ENCODE measurements at regions not wholly inside any gene's neighbourhood (a gene's known extent, or its start where the extent isn't known, plus 50 kb on each side); places are given as distances from the start of the nearest gene placed in this dataset.
"Not testable (repeated sequence)": the region's sequence is repeated elsewhere in the genome, so short reads cannot be mapped to it uniquely, and the experiment has no call there.

DNA sequence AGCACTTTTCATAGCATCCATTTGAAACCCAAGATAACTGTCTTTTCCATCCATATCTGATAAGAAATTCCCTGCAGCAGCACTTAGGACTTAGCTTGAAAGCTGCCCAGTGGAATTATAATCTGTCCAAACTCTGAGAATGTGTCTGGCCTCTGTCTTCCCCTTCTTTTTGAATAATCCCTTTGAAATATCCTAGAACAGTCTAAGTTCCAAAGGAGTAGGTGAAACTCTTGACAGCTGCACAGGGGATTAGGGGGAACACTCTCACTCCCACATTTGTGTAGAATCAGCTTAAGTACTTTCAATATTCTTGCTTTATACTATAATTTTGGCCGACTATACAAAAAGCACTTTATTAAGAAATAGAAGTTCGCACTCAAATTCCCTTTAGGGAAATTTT is 157.7 kb downstream of the PAPSS1 start:
- DNase-seq, result no peak

- no peak for DNase-seq
Measured at GRCh38 chr4:107561481-107561880, 158.6 kb downstream of the PAPSS1 start.

- no peak for DNase-seq
Measured at GRCh38 chr4:107559653-107560052, 160.4 kb downstream of the PAPSS1 start.

DNA sequence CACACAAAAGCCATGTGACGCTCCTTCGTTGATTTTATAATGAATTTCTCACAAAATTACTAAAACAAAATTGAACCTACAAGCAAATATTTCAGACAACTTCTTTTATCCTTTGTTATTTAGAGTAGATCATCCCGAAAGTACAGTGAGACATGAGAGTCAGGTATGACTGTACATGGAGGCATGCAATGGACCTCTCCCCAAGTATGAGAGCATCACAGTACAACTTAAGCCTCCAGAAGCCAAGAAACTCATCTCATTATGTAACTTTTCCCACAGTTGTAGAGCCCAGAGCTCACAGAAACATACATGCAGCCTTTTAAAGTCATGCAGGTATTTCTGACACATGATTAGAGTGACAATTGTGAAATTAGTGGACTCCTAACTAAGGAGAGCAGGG is 167.7 kb downstream of the PAPSS1 start:
- no peak for DNase-seq

GRCh38 chr4:107548211-107548905 is 171.7 kb downstream of the PAPSS1 start:
- no peak for DNase-seq

DNA sequence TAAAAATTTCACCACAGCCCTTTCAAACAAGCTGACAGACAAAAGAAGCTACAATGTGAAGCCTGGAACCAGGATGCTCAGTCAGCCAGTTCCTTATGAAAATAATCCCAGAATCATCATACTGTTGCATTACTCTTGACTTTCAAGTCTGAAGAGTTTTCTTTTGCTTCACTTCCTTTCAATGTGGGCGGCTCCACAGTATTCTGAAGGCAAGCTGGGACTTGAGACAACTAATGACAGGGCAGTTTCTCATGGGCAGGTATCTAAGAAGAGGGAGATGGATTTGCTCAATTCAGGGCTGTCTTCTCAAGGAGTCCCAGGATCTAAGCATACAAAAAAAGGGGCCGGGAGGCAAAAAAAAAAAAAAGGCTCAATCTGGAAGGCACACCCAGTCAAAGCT is 173.4 kb downstream of the PAPSS1 start:
- no peak for DNase-seq

DNA sequence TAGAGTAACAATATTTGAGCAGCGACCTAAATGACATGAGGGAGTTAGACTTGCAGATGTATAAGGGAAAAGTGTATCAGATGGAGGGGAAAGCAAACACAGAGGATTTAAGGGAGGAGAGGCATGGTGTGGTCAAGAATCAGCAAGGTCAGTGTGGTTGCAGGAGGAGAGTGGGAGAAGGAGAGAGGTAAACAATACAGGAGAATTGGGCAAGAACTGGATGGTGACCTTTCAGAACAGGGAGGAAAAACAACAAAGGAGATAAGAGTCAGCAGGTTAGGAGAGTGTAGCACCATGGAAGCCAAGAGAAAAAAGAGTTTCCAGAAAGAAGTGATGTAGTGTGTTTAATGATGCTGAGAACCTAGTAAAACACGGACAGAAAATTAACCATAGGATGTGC is 178.5 kb downstream of the PAPSS1 start:
- DNase-seq, result no peak

- no peak for DNase-seq
Measured at GRCh38 chr4:107531927-107532326, 188.1 kb downstream of the PAPSS1 start.

DNA sequence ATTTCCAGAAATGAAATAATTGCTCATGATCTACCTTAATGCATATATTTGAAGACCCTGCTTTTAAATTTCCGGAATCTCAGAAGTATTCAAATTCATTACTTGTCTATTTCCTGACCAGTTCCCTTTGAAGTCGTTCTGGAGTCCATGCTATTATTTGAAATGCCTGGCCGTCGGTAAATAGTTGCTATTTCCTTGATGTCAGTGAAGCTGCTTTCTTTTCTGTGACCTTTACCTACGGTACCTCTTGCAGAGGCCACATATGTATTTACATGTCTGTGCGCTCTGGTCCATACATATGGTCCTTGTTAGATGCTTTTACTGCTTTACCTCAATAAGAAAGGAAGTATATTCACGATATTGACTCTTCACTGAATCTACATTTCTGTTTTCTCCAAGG is 199.7 kb downstream of the PAPSS1 start:
- no peak for DNase-seq

GRCh38 chr4:107519053-107519452 is 201.0 kb downstream of the PAPSS1 start:
- peak in 1 of 5 experiments; percentile 50 for DNase-seq

GRCh38 chr4:107518076-107518475 is 202.0 kb downstream of the PAPSS1 start:
- DNase-seq, result no peak

- no peak for DNase-seq
Measured at GRCh38 chr4:107512549-107512948, 207.5 kb downstream of the PAPSS1 start.

- DNase-seq, result no peak
Measured at GRCh38 chr4:107509615-107510014, 210.4 kb downstream of the PAPSS1 start.

DNA sequence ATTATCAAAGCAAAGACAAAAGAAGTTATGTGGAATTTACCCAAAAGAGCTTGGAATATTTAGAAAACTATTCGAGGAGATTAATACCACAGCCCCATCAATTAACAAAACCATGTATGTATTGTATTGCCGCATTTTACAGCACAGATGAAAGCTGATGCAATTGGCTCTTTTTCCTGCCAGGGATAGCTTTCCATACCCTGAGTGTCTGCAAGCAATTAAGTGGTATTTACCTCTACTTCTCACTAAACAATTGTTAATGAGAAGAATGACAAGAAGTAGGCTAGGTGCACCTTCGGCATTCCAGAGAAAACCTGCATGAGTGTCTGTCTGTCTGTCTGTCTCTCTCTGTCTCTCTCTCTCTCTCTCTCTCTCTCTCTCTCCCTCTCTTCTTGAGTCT is 219.5 kb downstream of the PAPSS1 start:
- DNase-seq, result no peak

GRCh38 chr4:107497054-107497453 is 223.0 kb downstream of the PAPSS1 start:
- DNase-seq, result peak in 1 of 5 experiments; percentile 94

DNA sequence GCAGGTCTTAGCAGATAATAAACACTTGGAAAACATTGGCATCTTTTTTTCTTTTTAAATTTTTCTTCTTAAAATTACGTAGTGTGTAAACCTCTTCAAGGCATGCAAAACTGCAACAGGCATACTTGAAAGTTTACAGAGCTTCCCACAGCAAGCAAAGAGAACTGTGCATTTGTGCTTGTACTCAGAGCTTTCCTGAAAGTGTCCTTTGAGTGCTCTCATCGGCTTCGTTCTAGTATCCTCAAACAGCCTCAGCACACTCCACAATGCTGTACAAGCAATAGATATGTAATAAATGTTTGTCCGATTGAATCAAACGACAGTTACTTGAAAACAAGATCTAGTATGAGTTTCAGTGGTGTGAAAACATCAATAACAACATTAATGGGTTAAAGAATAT is 227.5 kb downstream of the PAPSS1 start:
- no peak for DNase-seq

GRCh38 chr4:107490116-107490515 is 229.9 kb downstream of the PAPSS1 start:
- no peak for DNase-seq

- not testable (repeated sequence) for DNase-seq
Measured at GRCh38 chr4:107483621-107484020, 236.4 kb downstream of the PAPSS1 start.

DNA sequence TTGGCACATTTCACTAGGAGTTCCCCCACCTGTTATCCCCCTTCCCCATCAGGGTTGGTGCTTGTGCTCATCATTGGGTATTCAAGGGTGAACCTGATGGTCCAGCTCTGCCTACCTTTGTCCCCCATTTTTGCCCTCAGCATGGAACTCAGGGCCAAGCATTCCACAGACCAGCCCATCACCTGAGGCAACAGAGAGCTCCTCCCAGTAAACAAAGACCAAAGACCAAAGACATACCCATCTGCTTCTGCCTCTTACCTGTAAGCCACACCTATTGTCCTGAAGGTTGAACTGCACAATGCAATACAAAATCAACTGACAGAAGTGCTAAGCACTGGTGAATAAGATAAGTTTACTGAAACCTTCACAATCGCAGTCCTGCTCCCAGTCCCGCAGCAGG is 237.5 kb downstream of the PAPSS1 start:
- no peak for DNase-seq

DNA sequence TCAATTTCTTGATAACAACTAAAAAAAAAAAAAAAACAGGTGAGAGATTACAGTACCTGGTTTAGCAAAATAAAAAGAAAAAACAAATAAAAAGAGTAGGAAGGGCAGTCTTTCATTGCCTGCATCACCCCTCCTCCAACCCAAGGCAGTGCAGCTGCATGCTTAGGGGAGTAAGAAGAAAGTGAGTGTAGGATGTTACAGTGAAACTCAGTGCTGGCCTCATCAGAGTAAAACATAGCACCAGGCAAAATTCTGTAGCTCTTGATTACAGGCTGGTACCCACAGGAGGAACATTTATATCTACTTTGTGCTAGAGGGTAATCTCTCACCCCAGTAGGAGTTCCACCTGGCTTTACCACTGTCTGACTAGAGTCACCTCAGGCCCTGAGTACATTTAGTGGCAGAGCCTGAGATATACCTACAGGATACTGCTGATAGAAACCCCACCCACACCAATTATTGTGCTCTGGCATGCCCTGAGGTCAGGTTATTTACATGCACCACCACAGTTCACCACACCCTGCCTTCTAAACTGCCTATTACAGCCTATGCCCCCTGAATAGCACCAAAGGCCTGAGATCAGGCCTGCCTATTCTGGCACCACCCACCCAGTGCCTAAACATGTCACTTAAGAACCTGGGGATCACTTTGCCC is 241.6 kb downstream of the PAPSS1 start:
- peak in 1 of 5 experiments; percentile 39 for DNase-seq

DNA sequence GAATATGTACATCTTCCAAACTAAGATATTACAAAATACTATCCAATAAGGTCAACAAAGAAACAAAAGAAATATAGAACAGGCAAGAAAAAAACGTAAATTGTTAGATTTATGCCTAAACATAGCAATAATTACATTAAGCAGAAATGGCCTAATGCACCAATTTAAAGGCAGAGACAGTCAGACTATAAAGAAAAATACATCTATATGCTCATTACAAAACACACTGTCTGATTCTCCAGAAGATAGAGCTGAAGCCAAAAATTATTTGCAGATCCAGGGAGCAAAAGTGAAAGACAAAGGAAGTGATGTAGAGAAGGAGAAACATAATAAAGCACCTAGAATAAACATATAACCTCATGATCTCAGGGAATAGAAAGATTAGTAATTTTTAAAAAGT is 246.9 kb downstream of the PAPSS1 start:
- DNase-seq, result no peak

DNA sequence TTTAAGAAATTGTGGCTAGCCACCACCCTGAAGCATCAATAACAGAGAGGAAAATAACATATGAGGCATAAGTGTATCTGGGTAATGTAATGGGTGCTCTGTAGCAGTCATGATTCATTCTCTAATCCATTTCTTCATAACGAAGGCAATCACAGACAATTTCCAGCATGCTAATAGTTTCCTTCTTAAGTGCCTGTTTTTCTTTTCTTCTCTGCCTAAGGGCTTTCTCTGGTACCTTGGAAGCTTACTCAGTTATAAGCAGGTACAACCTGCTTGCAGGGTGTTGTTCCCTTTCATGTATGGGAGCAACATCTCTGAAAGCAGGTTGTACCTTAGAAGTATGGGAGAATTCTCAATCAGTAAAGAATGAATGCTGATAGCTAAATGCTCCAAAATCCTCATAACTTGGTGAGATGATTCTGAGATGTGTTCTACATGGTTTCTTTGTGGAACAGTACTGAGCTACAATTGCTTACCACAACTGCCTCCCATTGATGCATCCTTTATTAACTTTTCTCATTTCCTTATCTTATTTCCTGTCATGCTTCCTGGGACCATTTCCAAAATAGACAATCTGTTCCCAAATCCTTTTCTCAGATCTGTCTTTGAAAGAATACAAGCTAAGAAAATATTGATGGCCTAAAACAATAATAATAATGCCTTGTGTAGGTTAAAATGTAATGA is 247.6 kb downstream of the PAPSS1 start:
- DNase-seq, result no peak

DNA sequence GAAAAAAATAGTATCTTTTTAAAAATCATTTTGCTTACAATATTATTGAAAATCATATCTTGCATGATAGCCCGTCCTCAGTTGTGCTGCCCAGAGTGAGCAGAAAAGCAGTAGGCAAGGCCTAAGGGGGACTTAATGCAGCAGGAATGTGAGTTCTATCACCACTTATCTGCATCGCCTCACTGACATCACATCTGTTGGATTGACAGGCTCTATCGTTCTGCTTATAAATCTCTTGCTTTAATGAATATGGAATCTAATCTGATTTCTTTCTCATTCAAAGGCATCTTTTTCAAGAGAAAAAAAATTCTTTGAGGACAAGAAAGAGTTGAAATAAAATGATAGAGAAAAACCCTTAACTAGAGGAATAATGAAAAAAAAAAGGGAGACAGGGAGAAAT is 249.9 kb downstream of the PAPSS1 start:
- no peak for DNase-seq

DNA sequence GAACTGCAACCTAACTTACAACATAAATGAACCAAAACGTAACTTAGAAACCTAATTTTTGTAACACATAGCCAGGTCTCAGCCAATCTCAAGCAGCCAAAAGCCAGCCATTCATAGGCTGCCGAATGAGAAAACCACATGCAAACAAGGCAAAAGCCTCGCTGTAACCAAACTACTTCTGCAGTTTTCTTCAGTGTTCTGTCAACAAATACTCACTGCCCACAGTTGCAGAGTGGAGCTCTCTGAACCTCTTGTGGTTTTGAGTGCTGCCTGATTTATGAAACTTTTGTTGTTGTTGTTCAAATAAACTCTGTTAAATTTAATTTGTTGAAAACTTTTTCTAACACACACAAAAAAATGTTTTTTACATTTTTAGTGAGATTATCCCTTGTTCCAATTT is 251.2 kb downstream of the PAPSS1 start:
- DNase-seq, result peak in 1 of 5 experiments; percentile 61

Measured in T-helper 2 cell (primary cell).